ENCODE measurements at regions not wholly inside any gene's neighbourhood (a gene's known extent, or its start where the extent isn't known, plus 50 kb on each side); places are given as distances from the start of the nearest gene placed in this dataset.
"Not testable (repeated sequence)": the region's sequence is repeated elsewhere in the genome, so short reads cannot be mapped to it uniquely, and the experiment has no call there.

DNA sequence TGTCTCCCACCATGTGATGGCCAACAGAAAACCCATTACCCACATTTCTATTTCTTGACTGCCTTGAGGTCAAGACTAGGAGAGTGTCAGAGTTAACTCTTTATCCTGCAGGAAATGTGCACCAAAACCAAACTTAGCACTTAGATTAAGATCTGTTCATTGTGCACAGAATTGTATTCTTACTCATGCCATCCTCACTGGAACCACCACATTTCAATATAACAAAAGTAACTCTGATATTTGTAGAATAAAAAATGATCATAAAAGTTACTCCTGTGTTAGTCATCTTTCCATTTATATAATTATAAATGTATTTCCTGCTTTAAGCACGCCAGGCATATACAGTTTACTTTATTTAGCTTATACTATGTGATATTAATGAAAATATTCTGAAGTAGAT lies 193.0 kb upstream of the DPYD start:
- DNase-seq (ENCODE audit: low read depth, low spot score) = no peak
- TF ChIP-seq, protein P1, sequence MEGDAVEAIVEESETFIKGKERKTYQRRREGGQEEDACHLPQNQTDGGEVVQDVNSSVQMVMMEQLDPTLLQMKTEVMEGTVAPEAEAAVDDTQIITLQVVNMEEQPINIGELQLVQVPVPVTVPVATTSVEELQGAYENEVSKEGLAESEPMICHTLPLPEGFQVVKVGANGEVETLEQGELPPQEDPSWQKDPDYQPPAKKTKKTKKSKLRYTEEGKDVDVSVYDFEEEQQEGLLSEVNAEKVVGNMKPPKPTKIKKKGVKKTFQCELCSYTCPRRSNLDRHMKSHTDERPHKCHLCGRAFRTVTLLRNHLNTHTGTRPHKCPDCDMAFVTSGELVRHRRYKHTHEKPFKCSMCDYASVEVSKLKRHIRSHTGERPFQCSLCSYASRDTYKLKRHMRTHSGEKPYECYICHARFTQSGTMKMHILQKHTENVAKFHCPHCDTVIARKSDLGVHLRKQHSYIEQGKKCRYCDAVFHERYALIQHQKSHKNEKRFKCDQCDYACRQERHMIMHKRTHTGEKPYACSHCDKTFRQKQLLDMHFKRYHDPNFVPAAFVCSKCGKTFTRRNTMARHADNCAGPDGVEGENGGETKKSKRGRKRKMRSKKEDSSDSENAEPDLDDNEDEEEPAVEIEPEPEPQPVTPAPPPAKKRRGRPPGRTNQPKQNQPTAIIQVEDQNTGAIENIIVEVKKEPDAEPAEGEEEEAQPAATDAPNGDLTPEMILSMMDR (IDR thresholded peaks at IDR 0.05; ENCODE audit: low read depth, low read length) = no peak
- H3K4me3 ChIP-seq (ENCODE audit: low read depth, low read length) = no peak overlapping the region
- H3K27me3 ChIP-seq (ENCODE audit: control insufficient read depth, insufficient read depth, low read length) = no peaks in the 10 kb centered on the region
- no peak overlapping the region for H3K27ac ChIP-seq (ENCODE audit: low read depth, low read length)
- POLR2A ChIA-PET = no interaction called here
- CTCF ChIA-PET = no interaction called here
- H3K9me3 ChIP-seq (ENCODE audit: control insufficient read depth, insufficient read depth, low read length) = no peaks in the 10 kb centered on the region

DNA sequence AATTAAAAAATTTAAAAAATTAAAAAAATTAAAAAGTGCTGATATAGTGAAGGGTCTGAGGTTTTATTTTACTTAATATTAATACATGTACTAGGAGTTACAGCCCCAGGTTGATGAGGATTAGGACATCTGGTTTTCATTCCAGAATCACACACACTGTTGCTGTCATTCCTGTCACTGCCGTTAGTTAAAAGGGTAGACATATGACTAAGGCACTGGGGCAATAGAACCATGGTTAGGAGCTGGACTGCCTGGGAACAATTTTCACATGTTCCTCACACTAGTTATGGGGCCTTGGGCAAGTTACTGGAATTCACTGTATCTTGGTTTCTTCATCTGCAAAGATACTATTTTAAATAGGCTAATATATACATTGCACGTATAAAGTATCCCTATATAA lies 191.8 kb upstream of the DPYD start:
- ChIA-PET CTCF (interaction anchor here (0.8 to 1.1 kb wide), 2 partner anchors 26 to 356 kb away, joined by 3 read pairs; no protein-coding TSS in a partner anchor), POLR2A (no interaction called here)
- TF ChIP-seq, protein P1 (IDR thresholded peaks at IDR 0.05; ENCODE audit: low read depth, low read length) = no peak
- no peak overlapping the region for H3K4me3 ChIP-seq (ENCODE audit: low read depth, low read length)
- no peaks in the 10 kb centered on the region for H3K27me3 ChIP-seq (ENCODE audit: control insufficient read depth, insufficient read depth, low read length)
- H3K9me3 ChIP-seq (ENCODE audit: control insufficient read depth, insufficient read depth, low read length) = peaks cover 6% of the 10 kb centered on the region; the same call in 1 of the 2 replicates
- no peak overlapping the region for H3K27ac ChIP-seq (ENCODE audit: low read depth, low read length)
- no peak for DNase-seq (ENCODE audit: low read depth, low spot score)

DNA sequence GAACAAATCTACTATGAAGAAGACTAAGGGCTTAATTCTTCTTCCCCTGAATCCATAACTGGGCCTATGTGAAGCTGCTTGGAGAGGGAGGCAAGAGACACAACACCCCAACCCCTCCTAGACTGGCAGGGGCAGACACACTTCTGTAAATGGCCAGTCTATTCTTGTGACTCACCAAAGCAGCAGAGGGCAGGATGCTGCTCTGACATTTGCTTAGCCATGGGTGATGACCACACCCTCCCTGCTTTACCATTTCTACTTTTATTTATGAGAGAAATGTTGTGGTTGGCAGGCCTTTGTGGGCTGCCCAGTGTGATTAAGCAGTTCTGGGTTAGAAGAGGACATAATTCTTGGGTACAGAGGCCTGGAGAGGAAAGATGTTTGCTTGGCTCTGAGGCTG lies 189.8 kb upstream of the DPYD start:
- Histone ChIP-seq H3K9me3 (ENCODE audit: control insufficient read depth, insufficient read depth, low read length) (peaks cover 6% of the 10 kb centered on the region; the same call in 1 of the 2 replicates), H3K27ac (ENCODE audit: low read depth, low read length) (no peak overlapping the region), H3K4me3 (ENCODE audit: low read depth, low read length) (no peak overlapping the region), H3K27me3 (ENCODE audit: control insufficient read depth, insufficient read depth, low read length) (no peaks in the 10 kb centered on the region)
- DNase-seq (ENCODE audit: low read depth, low spot score) = no peak
- POLR2A ChIA-PET = no interaction called here
- TF ChIP-seq, protein P1 (IDR thresholded peaks at IDR 0.05; ENCODE audit: low read depth, low read length) = no peak
- CTCF ChIA-PET = interaction anchor here (0.5 kb wide), 1 partner anchor 727 kb away, joined by 3 read pairs; no protein-coding TSS in a partner anchor

DNA sequence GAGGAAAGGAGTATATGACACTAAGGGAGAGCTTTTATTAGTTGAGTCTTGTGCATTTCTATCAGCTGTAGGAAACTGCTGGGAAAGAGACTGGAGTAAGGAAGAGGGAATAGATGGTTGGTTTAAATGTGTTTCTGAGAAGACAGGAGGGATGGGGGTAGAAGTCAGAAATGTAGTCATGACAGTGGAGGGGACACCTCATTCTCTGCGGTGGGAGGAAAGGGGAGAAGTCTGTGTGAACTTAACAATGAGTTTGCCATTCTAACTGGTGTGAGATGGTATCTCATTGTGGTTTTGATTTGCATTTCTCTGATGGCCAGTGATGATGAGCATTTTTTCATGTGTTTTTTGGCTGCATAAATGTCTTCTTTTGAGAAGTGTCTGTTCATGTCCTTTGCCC lies 187.5 kb upstream of the DPYD start:
- H3K4me3 ChIP-seq (ENCODE audit: low read depth, low read length); H3K27me3 ChIP-seq (ENCODE audit: control insufficient read depth, insufficient read depth, low read length); CTCF ChIA-PET; H3K27ac ChIP-seq (ENCODE audit: low read depth, low read length); H3K9me3 ChIP-seq (ENCODE audit: control insufficient read depth, insufficient read depth, low read length); POLR2A ChIA-PET; DNase-seq (ENCODE audit: low read depth, low spot score): not testable (repeated sequence)

GRCh38 chr1:98107256-98107655 lies 186.4 kb upstream of the DPYD start:
- peaks cover 6% of the 10 kb centered on the region; the same call in 1 of the 2 replicates for H3K9me3 ChIP-seq (ENCODE audit: control insufficient read depth, insufficient read depth, low read length)
- H3K27ac ChIP-seq (ENCODE audit: low read depth, low read length) = no peak overlapping the region
- H3K27me3 ChIP-seq (ENCODE audit: control insufficient read depth, insufficient read depth, low read length) = no peaks in the 10 kb centered on the region
- CTCF ChIA-PET = no interaction called here
- TF ChIP-seq, protein P1 (IDR thresholded peaks at IDR 0.05; ENCODE audit: low read depth, low read length) = no peak
- DNase-seq (ENCODE audit: low read depth, low spot score) = no peak
- H3K4me3 ChIP-seq (ENCODE audit: low read depth, low read length) = no peak overlapping the region
- POLR2A ChIA-PET = no interaction called here

GRCh38 chr1:98104289-98104688 lies 183.5 kb upstream of the DPYD start:
- ChIA-PET CTCF (no interaction called here), POLR2A (interaction anchor here (0.8 kb wide), 1 partner anchor 18 kb away, joined by 3 read pairs; no protein-coding TSS in a partner anchor)
- DNase-seq (ENCODE audit: low read depth, low spot score) = peak; percentile 61
- TF ChIP-seq, protein P1 (IDR thresholded peaks at IDR 0.05; ENCODE audit: low read depth, low read length) = no peak
- H3K27me3 ChIP-seq (ENCODE audit: control insufficient read depth, insufficient read depth, low read length) = no peaks in the 10 kb centered on the region
- no peak overlapping the region for H3K27ac ChIP-seq (ENCODE audit: low read depth, low read length)
- H3K4me3 ChIP-seq (ENCODE audit: low read depth, low read length) = no peak overlapping the region
- H3K9me3 ChIP-seq (ENCODE audit: control insufficient read depth, insufficient read depth, low read length) = peaks cover 6% of the 10 kb centered on the region; the same call in 1 of the 2 replicates
